ENCODE measurements at regions not wholly inside any gene's neighbourhood (a gene's known extent, or its start where the extent isn't known, plus 50 kb on each side); places are given as distances from the start of the nearest gene placed in this dataset.

DNA sequence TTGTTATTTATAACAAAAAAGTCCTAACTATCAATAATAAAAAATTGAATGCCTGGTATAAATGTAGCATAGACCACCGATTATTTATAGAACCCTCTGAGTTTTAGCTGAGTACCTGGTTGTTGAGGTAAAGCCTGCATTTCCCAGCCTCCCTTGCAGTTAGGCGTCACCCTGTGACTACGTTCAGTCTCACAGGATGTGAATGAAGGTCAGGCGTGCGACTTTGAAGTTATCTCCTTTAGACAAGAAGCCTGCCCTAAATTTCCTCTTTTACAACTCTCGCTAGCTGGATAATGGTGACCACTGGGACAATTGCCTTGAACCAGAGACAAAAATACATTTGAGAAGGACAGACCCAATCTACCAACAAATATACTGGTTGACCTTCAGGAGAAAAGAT, 67.5 kb upstream of the TES start:
- ChIA-PET POLR2A (no interaction called here), CTCF (no interaction called here)

DNA sequence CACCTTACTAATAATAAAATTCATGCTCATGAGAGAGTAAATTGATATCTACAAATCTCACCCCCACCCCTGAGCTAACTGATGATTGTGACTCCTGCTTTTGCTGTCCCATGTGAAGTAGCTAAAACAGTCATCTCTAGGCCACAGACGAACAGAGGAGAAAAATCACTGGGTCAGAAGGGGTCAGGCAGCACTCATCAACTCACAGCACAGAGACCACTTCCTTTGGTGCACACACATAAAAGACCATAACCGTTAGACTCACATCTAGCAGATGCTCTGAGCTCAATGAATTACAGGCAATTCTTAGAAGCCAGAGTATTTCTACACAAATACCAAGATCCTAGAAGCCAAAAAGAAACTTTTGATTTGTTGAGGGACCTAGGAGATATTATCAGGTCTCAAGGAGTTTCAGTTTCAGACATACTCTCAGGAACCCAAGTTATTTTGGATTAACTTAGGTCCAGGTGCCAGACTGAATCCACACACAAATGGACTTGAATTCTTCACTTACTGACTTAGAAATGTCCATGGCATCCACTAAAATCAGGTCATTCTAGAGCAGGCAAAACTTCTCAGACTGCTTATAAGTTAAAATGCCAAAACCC, 65.0 kb upstream of the TES start:
- ChIA-PET CTCF (no interaction called here), POLR2A (no interaction called here)

GRCh38 chr7:116148108-116148507, 62.2 kb upstream of the TES start:
- CTCF ChIA-PET, result no interaction called here
- POLR2A ChIA-PET, result no interaction called here

DNA sequence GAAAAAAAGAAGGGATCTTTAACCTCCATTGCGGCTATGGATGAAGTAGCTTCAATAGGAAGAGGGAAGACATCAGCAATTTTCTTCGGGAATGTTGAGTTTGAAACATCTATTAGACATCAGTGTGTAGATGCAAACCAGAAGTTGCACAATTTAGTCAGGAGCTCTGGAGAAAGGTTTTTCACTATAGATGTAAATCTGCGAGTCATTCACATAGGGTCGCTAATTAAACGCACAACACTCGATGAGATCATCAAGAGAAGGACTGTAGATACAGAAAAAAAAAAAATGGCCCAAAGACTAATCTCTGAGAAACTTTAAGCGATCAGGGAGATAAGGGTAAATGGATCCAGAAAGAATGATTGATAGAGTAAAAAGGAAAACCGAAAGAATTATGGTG, 61.7 kb upstream of the TES start:
- POLR2A ChIA-PET, result no interaction called here
- CTCF ChIA-PET, result no interaction called here

DNA sequence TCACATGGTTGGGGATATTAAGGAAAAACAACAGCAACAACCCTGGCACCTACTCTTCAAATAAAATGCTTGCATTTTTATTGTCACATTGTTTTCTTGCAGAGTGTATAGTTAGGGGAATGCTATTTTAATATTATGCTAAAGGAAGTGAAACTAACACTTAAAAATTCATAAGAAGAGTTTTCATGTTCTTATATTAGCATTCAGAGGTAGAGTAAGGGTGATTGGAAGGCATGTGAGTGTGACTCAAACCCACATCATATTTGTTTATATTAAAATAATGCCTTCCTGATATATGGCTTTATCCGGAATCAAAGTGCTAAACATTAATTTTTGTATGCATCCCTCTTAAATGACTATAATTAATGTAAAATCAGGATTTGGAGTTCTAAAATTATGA, 59.8 kb upstream of the TES start:
- POLR2A ChIA-PET, result no interaction called here
- CTCF ChIA-PET, result no interaction called here

- CTCF ChIA-PET, result no interaction called here
- POLR2A ChIA-PET, result no interaction called here
Observed at GRCh38 chr7:116152276-116152675, 58.1 kb upstream of the TES start.

- POLR2A ChIA-PET, result no interaction called here
- CTCF ChIA-PET, result no interaction called here
Observed at GRCh38 chr7:116153050-116153449, 57.3 kb upstream of the TES start.

GRCh38 chr7:116159711-116160110, 50.6 kb upstream of the TES start:
- ChIA-PET POLR2A (no interaction called here), CTCF (no interaction called here)

Measured in activated CD8-positive, alpha-beta memory T cell treated with anti-CD3 and anti-CD28 coated beads for 36 hours (primary cell).